GM19438 (cell line): ENCODE measurements at regions not wholly inside any gene's neighbourhood (a gene's known extent, or its start where the extent isn't known, plus 50 kb on each side); places are given as distances from the start of the nearest gene placed in this dataset.

ENCODE experiments used
- ATAC-seq: cut with Tn5 transposase; IDR thresholded peaks from one replicate; pipeline ENCODE4 v1.9.1; 2021; ENCODE audit warnings: low read depth; ENCODE audit not compliant: unreplicated experiment

GRCh38 chr5:175248416-175248905, 195.5 kb downstream of the DRD1 start:
- ATAC-seq = no peak

- ATAC-seq = no peak
Observed at GRCh38 chr5:175246889-175247520, 197.0 kb downstream of the DRD1 start.

- ATAC-seq = no peak
Observed at GRCh38 chr5:175246242-175246888, 197.6 kb downstream of the DRD1 start.

GRCh38 chr5:175243441-175243840, 200.5 kb downstream of the DRD1 start:
- ATAC-seq = no peak

- ATAC-seq = no peak
Observed at GRCh38 chr5:175242207-175242606, 201.8 kb downstream of the DRD1 start.

- no peak for ATAC-seq
Observed at GRCh38 chr5:175238326-175238725, 205.7 kb downstream of the DRD1 start.

- ATAC-seq = no peak
Observed at GRCh38 chr5:175236176-175236575, 207.8 kb downstream of the DRD1 start.

GRCh38 chr5:175235251-175235960, 208.6 kb downstream of the DRD1 start:
- no peak for ATAC-seq

GRCh38 chr5:175230299-175230698, 213.7 kb downstream of the DRD1 start:
- ATAC-seq = no peak

- ATAC-seq = no peak
Observed at GRCh38 chr5:175226506-175226905, 217.5 kb downstream of the DRD1 start.

- ATAC-seq = no peak
Observed at GRCh38 chr5:175223291-175223690, 220.7 kb downstream of the DRD1 start.

- no peak for ATAC-seq
Observed at GRCh38 chr5:175222621-175223020, 221.4 kb downstream of the DRD1 start.

- ATAC-seq = no peak
Observed at GRCh38 chr5:175220549-175220948, 223.4 kb downstream of the DRD1 start.

- ATAC-seq = no peak
Observed at GRCh38 chr5:175219366-175219765, 224.6 kb downstream of the DRD1 start.

- ATAC-seq = no peak
Observed at GRCh38 chr5:175216991-175217390, 227.0 kb downstream of the DRD1 start.

- no peak for ATAC-seq
Observed at GRCh38 chr5:175215906-175216305, 228.1 kb downstream of the DRD1 start.

- no peak for ATAC-seq
Observed at GRCh38 chr5:175214152-175214551, 229.8 kb downstream of the DRD1 start.

- ATAC-seq = no peak
Observed at GRCh38 chr5:175211956-175212756, 231.8 kb downstream of the DRD1 start.

- ATAC-seq = no peak
Observed at GRCh38 chr5:175207321-175208040, 236.5 kb downstream of the DRD1 start.

- ATAC-seq = no peak
Observed at GRCh38 chr5:175206669-175207068, 237.3 kb downstream of the DRD1 start.
